ENCODE measurements at regions not wholly inside any gene's neighbourhood (a gene's known extent, or its start where the extent isn't known, plus 50 kb on each side); places are given as distances from the start of the nearest gene placed in this dataset.

- DNase-seq: no peak
Measured at GRCh38 chr2:217652761-217653639, 349.8 kb downstream of the TNS1 start.

- DNase-seq: peak; percentile 17
Measured at GRCh38 chr2:217650716-217651360, 352.0 kb downstream of the TNS1 start.

GRCh38 chr2:217650229-217650628 lies 352.6 kb downstream of the TNS1 start:
- no peak for DNase-seq

DNA sequence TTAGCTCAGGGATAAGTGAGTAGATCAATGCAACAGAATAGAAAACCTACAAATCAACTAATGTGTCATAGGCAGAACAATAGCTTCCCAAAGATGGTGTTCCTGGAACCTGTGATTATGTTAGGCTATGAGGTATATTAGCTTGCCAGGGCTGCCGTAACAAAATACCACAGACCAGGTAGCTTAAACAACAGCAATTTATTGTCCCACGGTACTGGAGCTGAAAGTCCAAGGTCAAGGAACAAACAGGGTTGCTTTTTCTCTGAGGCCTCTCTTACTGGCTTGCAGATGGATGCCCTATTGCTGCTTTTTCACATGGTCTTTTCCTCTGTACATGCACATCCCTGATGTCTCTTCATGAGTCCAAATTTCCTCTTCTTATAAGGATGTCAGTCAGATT lies 354.9 kb downstream of the TNS1 start:
- DNase-seq: no peak

- no peak for DNase-seq
Measured at GRCh38 chr2:217647226-217647625, 355.6 kb downstream of the TNS1 start.

DNA sequence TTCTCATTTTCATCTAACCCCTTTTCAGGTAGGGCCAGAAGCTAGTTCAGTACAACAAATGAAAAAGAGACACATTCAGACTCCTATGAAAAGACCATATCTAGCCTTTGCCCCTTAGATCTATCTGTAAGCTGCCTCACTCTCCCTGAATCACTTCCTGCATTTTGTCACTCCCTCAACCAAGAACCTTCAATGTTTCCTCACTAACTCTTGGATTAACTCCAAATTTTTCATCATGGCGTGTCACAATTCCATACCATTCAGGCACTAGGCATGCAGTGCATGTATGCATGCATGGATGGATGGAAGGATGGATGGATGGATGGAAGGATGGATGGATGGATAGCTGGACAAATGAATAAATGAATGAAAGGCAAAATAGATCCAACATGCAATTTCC lies 356.9 kb downstream of the TNS1 start:
- no peak for DNase-seq

DNA sequence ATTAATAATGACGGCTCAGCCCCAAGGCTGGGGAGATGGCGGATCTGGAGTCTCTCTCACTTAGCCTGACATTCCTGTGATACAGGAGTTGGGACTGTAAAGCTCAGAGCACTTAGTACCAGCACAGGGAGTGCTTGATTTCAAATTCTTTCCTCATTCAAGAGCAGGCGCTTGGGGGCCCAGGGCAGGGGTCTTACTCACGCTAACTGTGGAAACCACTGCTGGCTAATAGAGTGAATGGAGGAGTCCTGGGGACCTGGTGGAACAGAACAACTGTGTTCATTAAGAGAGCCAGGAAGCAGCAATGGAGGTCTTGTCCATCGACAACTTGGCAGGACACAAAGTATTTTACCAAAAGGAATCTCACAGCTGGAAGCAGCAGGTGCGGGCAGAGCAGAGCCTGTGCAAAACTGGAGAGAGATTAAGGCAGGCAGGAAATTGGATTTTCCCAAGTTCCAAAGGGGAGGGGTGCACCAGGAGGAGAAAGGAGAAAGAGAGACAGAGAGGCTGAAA lies 358.9 kb downstream of the TNS1 start:
- DNase-seq: no peak

DNA sequence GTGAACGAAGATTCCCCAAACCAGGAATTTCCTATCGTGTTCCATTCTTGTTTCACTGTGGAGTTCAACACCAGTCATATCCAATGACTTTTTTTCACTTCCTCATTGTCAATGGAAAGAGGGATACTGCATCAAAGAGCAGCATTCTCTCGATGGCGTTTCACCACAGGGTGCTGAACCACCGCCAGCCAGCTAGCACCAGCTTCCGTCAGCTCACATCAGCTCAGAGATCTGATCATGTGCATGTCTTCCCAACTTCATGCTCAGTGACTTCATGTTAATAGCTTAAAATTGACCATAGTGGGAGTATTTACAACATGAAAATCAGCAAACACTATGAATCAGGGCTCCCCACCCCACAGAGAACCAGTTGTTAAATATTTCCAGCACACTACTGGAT lies 359.9 kb downstream of the TNS1 start:
- no peak for DNase-seq

GRCh38 chr2:217641960-217642359 lies 360.8 kb downstream of the TNS1 start:
- no peak for DNase-seq

DNA sequence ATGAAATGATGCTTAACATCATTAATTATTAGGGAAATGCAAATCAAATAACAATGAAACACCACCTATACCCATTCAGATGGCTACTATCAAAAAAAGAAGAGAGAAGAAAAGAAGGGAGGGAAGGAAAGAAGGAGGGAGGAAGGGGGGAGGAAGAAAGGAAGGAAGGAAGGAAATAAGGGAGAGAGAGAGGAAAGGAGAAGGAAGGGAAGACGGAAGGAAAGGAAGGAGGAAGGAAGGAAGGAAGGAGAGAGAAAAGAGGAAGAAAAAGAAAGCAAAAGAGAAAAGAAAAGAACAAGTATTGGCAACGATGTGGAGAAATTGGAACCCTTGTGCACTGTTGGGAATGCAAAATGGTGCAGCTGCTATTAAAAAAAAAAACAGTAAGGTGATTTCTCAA lies 363.3 kb downstream of the TNS1 start:
- DNase-seq: no peak

GRCh38 chr2:217638533-217638932 lies 364.3 kb downstream of the TNS1 start:
- no peak for DNase-seq

DNA sequence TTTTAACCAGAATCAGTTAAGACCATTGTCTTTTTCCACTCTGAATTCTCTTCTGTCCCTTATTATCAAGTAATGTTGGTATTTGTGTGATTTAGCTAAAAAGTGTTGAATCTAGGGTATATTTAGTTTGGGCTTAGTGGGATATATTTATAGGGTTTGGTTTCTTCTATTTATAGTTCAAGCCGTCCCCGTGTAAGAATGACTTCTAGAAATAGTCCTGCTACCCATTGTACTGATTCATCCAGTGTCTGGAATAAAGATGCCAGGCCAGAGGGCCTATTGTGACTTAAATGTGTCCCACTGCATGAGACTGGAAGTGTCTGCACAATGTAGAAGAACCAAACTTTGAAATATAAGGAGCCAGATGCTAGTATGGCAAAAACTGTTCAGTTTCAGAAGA lies 364.8 kb downstream of the TNS1 start:
- DNase-seq: no peak

DNA sequence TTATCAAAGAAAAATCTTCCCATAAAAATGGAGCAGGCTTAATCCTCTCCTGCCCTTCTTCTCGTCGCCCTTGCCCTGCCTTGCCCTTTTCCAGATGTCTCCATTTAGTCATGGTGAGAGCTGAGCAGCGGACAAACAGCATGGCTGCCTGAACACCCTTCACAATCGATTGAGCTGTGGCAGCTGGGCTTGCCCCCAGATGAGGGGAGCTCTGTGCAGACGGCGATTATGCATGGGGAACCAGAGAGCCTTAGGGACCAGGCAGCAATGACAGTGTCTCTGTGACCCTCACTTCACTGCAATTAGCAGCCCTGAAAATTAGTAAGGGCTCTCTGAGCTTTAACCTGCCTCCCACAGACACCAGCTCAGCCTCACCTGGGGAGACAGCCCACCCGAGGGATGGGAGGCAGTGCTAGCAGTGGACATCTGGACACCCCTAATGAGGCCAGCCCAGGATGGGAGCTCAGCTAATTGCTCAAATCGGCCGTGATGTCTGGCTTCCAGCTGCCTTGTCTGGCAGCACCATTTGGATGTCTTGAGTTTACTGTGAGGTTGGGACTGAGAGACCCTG lies 365.7 kb downstream of the TNS1 start:
- peak; percentile 9 for DNase-seq

GRCh38 chr2:217636578-217636977 lies 366.2 kb downstream of the TNS1 start:
- no peak for DNase-seq

DNA sequence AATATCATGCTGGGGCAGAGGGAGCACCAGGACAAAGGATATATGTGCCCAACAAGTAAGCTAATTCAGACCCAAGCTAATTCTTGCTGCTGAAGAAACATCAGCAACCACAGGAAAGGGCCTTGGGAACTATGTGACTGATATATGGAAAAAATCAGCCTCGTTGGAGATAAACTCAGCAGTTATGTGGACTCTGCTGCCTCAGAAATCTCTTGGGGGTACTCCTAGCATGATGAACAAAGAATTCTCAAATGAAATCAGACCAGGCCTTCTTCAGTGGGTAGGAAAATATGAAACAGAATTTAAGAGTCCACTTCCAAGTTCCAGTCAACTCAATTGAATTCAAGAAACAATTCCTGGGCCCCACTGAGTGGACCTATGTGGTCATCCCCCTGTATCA lies 367.9 kb downstream of the TNS1 start:
- no peak for DNase-seq

- DNase-seq: no peak
Measured at GRCh38 chr2:217632043-217632442, 370.8 kb downstream of the TNS1 start.

DNA sequence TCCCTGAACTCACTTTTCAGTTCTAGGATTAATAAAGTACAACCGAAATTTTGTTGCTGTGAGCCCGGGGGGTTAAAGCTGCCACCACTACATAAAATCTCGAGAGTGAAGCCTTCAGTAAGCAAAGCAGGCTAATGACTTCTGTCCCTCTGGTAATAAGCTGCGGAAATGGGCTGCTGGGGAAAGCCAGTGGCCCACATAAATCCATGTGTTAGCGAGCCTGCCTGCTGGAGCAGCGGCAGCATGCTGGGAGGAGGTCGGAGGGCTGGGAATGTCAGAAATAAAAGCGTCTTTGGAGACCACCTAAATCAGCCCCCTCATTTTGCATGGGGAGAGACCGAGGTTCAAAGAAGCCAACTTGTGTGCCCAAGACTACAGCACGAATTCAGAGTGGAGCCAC lies 371.7 kb downstream of the TNS1 start:
- no peak for DNase-seq

DNA sequence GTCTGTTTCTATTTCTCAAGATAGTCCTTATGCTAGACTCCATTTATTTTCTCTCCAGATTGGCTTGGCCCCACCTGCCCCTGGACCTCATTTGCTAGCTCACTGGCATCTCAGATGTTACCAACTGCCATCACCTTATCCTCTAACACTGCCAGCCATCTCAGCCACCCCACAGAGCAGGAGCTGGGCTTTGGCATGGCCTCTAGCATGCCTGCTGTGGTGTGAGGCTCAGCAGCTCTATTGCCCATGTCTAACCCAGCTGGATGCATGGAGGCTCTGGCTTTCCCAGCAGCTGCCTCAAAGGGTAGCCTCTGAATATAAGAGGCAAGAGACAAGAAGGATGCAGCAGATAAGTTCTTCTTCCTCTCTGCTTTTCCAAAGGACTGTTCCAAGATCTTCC lies 373.4 kb downstream of the TNS1 start:
- no peak for DNase-seq

GRCh38 chr2:217628061-217628460 lies 374.7 kb downstream of the TNS1 start:
- no peak for DNase-seq

GRCh38 chr2:217626926-217627325 lies 375.9 kb downstream of the TNS1 start:
- DNase-seq: no peak

DNA sequence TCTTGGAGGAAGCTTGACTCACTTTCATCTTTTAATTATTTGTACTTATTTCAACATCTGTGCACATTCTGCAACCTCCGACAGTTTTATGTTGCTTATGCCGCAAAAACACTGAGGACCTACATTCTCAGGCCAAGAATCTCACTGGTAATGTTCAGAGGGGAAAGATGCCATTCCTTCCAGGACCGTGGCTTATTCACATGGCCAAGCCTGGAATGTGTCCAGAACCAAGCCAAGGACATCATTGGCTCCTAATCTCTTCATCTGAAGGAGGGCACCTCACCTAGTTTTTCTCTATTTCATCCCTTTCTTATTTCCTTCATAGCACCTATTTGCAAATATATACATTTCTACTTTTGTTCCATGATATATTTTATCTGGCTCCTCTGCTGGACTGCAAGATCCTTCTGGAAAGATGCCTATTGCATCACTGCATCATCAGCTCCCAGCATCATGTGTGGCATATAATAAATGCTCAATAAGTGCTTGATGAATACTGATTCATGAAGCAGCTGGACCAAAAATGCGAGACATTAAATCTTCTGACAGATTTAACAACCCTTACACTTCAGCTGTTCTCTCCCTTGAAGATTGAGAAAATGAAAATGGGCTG lies 377.1 kb downstream of the TNS1 start:
- DNase-seq: no peak

DNA sequence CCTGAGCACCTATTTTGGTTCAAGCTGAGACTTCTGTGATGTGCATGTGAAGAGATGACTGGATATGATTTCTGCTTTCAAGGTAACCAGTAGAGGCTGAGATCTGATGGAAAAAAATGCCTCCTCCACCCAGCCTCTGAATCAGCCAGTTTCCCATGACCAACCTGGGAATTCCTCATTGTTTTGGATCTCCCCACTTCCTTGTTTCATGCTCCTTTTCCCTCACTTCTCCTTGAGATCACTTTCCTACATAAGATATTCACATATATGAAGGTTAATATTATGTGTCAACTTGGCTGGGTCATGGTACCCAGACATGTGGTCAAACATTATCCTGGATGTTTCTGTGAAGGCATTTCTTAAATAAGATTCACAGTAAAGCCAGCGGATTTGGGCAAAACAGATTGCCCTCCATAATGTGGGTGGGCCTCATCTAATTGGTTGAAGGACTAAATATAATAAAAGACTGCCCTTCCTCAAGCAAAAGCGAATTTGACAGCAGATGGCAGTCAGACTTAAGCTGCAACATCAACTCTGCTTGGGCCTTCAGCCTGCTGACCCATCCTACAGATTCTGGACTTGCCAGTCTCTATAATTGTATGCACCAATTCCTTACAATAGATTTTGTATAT lies 379.4 kb downstream of the TNS1 start:
- DNase-seq: no peak

All from NCI-H2171 (cell line).